Astrocyte of the spinal cord (primary cell): ENCODE measurements at regions not wholly inside any gene's neighbourhood (a gene's known extent, or its start where the extent isn't known, plus 50 kb on each side); places are given as distances from the start of the nearest gene placed in this dataset.

Experiments used
- DNase-seq: peaks from one replicate; pipeline ENCODE4 v3.0.0; 2011; ENCODE audit warnings: low read depth, low spot score
- H3K4me3 ChIP-seq: 2 replicates; pipeline ENCODE4 v1.5.1; 2011; ENCODE audit warnings: low read depth, mild to moderate bottlenecking, low read length, moderate library complexity
- in situ Hi-C: cut with HindIII; loops from 2 replicates; pipeline ENCODE4 v1.10.0; 2017; ENCODE audit warnings: low sequenced_read_pairs
- TF ChIP-seq, protein P1 (sequence below): IDR thresholded peaks from 2 replicates; pipeline ENCODE4 v1.5.1; 2012; ENCODE audit warnings: low read depth, mild to moderate bottlenecking, low read length, inconsistent platforms

DNA sequence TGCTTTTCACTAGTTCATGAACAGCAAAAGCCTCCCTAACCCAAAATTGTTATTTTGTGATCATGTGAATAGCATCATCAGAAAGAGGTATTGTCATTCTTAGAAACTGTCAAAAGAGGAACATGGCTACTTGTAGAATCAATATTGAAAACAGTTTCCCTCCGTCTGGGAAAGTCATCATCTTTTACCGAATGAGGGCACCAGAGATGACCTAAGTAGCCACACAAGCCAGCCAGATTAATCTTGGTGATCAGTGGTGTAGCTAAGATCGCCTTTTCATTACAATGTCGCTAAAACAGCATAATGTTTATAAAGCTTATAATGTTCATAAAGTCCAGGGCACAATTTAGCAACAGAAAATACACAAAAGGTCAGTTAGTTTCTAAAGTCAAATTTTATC lies 136.1 kb downstream of the SIPA1L2 start:
- in situ Hi-C loops, result no loop called here
- H3K4me3 ChIP-seq, result no peak overlapping the region
- TF ChIP-seq, protein P1, sequence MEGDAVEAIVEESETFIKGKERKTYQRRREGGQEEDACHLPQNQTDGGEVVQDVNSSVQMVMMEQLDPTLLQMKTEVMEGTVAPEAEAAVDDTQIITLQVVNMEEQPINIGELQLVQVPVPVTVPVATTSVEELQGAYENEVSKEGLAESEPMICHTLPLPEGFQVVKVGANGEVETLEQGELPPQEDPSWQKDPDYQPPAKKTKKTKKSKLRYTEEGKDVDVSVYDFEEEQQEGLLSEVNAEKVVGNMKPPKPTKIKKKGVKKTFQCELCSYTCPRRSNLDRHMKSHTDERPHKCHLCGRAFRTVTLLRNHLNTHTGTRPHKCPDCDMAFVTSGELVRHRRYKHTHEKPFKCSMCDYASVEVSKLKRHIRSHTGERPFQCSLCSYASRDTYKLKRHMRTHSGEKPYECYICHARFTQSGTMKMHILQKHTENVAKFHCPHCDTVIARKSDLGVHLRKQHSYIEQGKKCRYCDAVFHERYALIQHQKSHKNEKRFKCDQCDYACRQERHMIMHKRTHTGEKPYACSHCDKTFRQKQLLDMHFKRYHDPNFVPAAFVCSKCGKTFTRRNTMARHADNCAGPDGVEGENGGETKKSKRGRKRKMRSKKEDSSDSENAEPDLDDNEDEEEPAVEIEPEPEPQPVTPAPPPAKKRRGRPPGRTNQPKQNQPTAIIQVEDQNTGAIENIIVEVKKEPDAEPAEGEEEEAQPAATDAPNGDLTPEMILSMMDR, result no peak
- no peak for DNase-seq

GRCh38 chr1:232489256-232489655 lies 140.7 kb downstream of the SIPA1L2 start:
- no peak for DNase-seq
- in situ Hi-C loops, result no loop called here
- H3K4me3 ChIP-seq, result no peak overlapping the region
- TF ChIP-seq, protein P1, result no peak

DNA sequence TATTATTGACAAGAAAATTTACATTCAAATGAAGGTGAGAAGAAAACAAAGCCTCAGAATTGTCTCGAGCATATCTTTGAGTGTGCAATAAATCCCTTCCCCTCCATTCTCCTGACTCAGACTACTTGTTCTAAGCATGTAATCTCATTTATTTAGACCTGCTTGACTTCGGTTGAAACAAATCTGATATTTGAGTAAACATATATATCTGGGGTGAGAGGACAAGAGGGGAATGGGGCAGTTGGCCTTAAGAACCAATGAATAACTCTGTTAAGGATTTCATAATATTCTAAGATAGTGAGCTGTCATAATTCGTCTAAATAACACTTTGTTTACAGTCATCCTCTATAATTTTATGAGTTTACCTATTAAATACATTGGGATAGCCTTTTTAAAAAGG lies 142.7 kb downstream of the SIPA1L2 start:
- in situ Hi-C loops, result no loop called here
- TF ChIP-seq, protein P1, result no peak
- no peak overlapping the region for H3K4me3 ChIP-seq
- no peak for DNase-seq

DNA sequence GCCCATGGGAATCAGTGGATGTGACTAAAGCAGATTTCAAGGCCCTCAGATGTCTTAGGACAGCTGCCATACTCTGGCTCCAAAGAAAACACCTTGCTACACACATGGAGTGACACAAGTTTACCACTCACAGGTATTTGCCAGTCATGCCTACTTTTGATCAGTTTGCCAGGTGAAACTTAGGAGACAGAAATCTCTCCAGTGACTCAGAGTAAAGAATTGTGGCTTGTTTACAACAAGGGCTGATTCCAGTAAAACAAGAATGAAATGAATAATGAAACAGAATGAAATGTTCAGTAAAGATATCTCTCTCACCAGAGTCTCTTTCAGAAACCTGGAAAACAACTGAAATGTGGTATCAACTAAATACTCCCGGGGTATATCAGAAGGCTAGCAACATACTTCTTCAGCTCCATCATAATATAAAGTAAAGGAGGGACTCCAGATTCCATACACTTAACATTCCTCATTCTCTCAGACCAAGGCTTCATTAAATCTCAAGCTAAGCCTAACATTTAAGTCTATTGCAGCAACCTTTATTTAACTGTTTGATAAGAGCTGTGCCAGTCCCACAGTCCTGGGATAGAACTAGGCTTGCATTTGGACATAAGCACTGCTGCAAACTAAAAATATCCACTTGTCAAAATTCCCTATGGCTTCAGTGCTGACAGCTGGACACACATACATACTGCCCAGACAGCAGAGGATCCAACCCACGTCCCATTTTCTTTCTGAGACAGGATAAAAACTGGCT lies 143.3 kb downstream of the SIPA1L2 start:
- no peak for DNase-seq
- in situ Hi-C loops, result no loop called here

GRCh38 chr1:232486006-232486405 lies 143.9 kb downstream of the SIPA1L2 start:
- in situ Hi-C loops, result no loop called here
- no peak for DNase-seq
- no peak overlapping the region for H3K4me3 ChIP-seq
- TF ChIP-seq, protein P1, result no peak

More for the DNA sequence above, 143.3 kb downstream of the SIPA1L2 start:
- TF ChIP-seq, protein P1, result no peak
- H3K4me3 ChIP-seq, result no peak overlapping the region

- in situ Hi-C loops, result no loop called here
- TF ChIP-seq, protein P1, result no peak
- DNase-seq, result no peak
- H3K4me3 ChIP-seq, result no peak overlapping the region
Measured at GRCh38 chr1:232484856-232485255, 145.1 kb downstream of the SIPA1L2 start.
